PFSK-1 (cell line): ENCODE measurements at regions not wholly inside any gene's neighbourhood (a gene's known extent, or its start where the extent isn't known, plus 50 kb on each side); places are given as distances from the start of the nearest gene placed in this dataset.

Experiments
- FOXP2 ChIP-seq: optimal IDR thresholded peaks from 2 replicates; pipeline ENCODE3; 2011; ENCODE audit warnings: borderline replicate concordance, control low read depth, inconsistent platforms; ENCODE audit not compliant: insufficient read depth; ENCODE audit errors: extremely low read length, extremely low read depth
- POLR2AphosphoS5 ChIP-seq: IDR thresholded peaks from 2 replicates; pipeline ENCODE4 v1.6.1; 2012; ENCODE audit warnings: low read depth, mild to moderate bottlenecking, control low read depth, low read length, moderate library complexity
- REST ChIP-seq, 2 experiments: IDR thresholded peaks; 2 replicates each; pipeline versions ENCODE4 v1.6.1 to v1.8.0; 2011 to 2012; ENCODE audit warnings: low read depth in 2 of 2, low read length in 2 of 2, control low read depth in 1 of 2, inconsistent platforms in 1 of 2, mild to moderate bottlenecking in 1 of 2, moderate library complexity in 1 of 2; ENCODE audit not compliant: insufficient read depth in 1 of 2
- SIN3A ChIP-seq: IDR thresholded peaks from 2 replicates; pipeline ENCODE4 v1.6.1; 2012; ENCODE audit warnings: mild to moderate bottlenecking, low read length, moderate library complexity, borderline replicate concordance; ENCODE audit not compliant: insufficient read depth
- TAF1 ChIP-seq: IDR thresholded peaks from 2 replicates; pipeline ENCODE4 v1.6.1; 2012; ENCODE audit warnings: low read length, control low read depth, borderline replicate concordance; ENCODE audit not compliant: insufficient read depth

- TF ChIP-seq POLR2AphosphoS5 (no peak), SIN3A (no peak), FOXP2 (no peak), REST (IDR thresholded peaks at IDR 0.05; ENCODE audit: insufficient read depth in 1 of 2, low read depth in 2 of 2, low read length in 2 of 2) (no peak), TAF1 (no peak)
These were observed 182.6 kb upstream of the NOX3 start for GRCh38 chr6:155638200-155638599.

GRCh38 chr6:155635416-155635815 lies 179.8 kb upstream of the NOX3 start:
- TF ChIP-seq POLR2AphosphoS5 = no peak
- TF ChIP-seq REST (IDR thresholded peaks at IDR 0.05; ENCODE audit: insufficient read depth in 1 of 2, low read depth in 2 of 2, low read length in 2 of 2) = no peak
- no peak for TF ChIP-seq TAF1
- TF ChIP-seq SIN3A = no peak
- TF ChIP-seq FOXP2 = no peak

GRCh38 chr6:155630085-155630484 lies 174.4 kb upstream of the NOX3 start:
- TF ChIP-seq POLR2AphosphoS5 (no peak), TAF1 (no peak), SIN3A (no peak), REST (IDR thresholded peaks at IDR 0.05; ENCODE audit: insufficient read depth in 1 of 2, low read depth in 2 of 2, low read length in 2 of 2) (no peak), FOXP2 (no peak)

GRCh38 chr6:155629652-155630051 lies 174.0 kb upstream of the NOX3 start:
- TF ChIP-seq SIN3A = no peak
- TF ChIP-seq REST (IDR thresholded peaks at IDR 0.05; ENCODE audit: insufficient read depth in 1 of 2, low read depth in 2 of 2, low read length in 2 of 2) = no peak
- no peak for TF ChIP-seq FOXP2
- no peak for TF ChIP-seq TAF1
- no peak for TF ChIP-seq POLR2AphosphoS5

- no peak for TF ChIP-seq SIN3A
- TF ChIP-seq POLR2AphosphoS5 = no peak
- TF ChIP-seq REST (IDR thresholded peaks at IDR 0.05; ENCODE audit: insufficient read depth in 1 of 2, low read depth in 2 of 2, low read length in 2 of 2) = no peak
- TF ChIP-seq FOXP2 = no peak
- TF ChIP-seq TAF1 = no peak
These were observed 172.7 kb upstream of the NOX3 start for GRCh38 chr6:155628306-155628705.
